GM12878 (cell line): ENCODE measurements at regions not wholly inside any gene's neighbourhood (a gene's known extent, or its start where the extent isn't known, plus 50 kb on each side); places are given as distances from the start of the nearest gene placed in this dataset.

Experiments used
- ATAC-seq: fragments of 200-7000 bp; cut with Tn5 transposase; 3 replicates; pipeline ENCODE4 v1.9.1; 2020; ENCODE audit warnings: mild to moderate bottlenecking, moderate library complexity
- BruUV-seq: library from RNA; stranded (reverse); fragments of 400-500 nt; replicated peaks from 2 replicates; lab custom pipeline; 2021; lab: Mats Ljungman, UMichigan
- CTCF ChIA-PET: fragments of 300-600 bp; sonication (Branson Sonifier 250); formaldehyde crosslinking; extraction: SDS; loops from one replicate; lab custom pipeline; 2021; ENCODE audit warnings: inconsistent platforms; lab: Yijun Ruan, JAX
- POLR2A ChIA-PET: fragments of 350-600 bp; formaldehyde crosslinking; extraction: SDS; loops from one replicate; lab custom pipeline; 2021; ENCODE audit warnings: inconsistent platforms; lab: Charles Lee
- RAD21 ChIA-PET: fragments of 300-600 bp; sonication (Branson Sonifier 250); formaldehyde crosslinking; loops from one replicate; lab custom pipeline; 2023; ENCODE audit warnings: antibody characterized with exemption; ENCODE audit not compliant: unreplicated experiment; lab: Charles Lee
- SMC1A ChIA-PET: fragments of 300-600 bp; sonication (Branson Sonifier 250); formaldehyde crosslinking; loops from one replicate; lab custom pipeline; 2023; ENCODE audit not compliant: unreplicated experiment, uncharacterized antibody; lab: Charles Lee
- DNase-seq: peaks from one replicate; pipeline ENCODE4 v3.0.0-alpha.2; 2011; ENCODE audit warnings: low read depth, low spot score
- FAIRE-seq: peaks from 3 replicates; lab custom pipeline; 2011; peaks lifted over from hg19 to GRCh38; lab: Jason Lieb, UNC
- H2AFZ ChIP-seq: 2 replicates; pipeline ENCODE4 v1.6.0; 2011; ENCODE audit warnings: low read depth, low read length, control low read depth; ENCODE audit not compliant: control insufficient read depth
- H3K27ac ChIP-seq: 2 replicates; pipeline ENCODE4 v1.5.1; 2011; ENCODE audit warnings: control low read depth; ENCODE audit not compliant: control insufficient read depth, insufficient read depth
- H3K27me3 ChIP-seq, 2 experiments: replicated peaks in 1 of 2; 2 replicates each; pipeline versions ENCODE4 v1.6.0 to v1.6.1; 2011; ENCODE audit warnings: low read length in 1 of 2; ENCODE audit not compliant: control insufficient read depth in 2 of 2, insufficient read depth in 2 of 2
- H3K36me3 ChIP-seq, 2 experiments: 2 replicates each; pipeline ENCODE4 v1.5.1; 2011; ENCODE audit warnings: low read length in 1 of 2; ENCODE audit not compliant: control insufficient read depth in 2 of 2, insufficient read depth in 2 of 2
- H3K4me1 ChIP-seq: 2 replicates; pipeline ENCODE4 v1.6.1; 2011; ENCODE audit warnings: mild to moderate bottlenecking, low read length, moderate library complexity, mixed read lengths; ENCODE audit not compliant: control insufficient read depth, insufficient read depth
- H3K4me2 ChIP-seq: 2 replicates; pipeline ENCODE4 v1.6.0; 2011; ENCODE audit warnings: control low read depth; ENCODE audit not compliant: control insufficient read depth, insufficient read depth
- H3K4me3 ChIP-seq: fragments of 200-600 bp; sonication (generic); 2 replicates; pipeline ENCODE4 v1.5.1; 2016
- H3K79me2 ChIP-seq: 2 replicates; pipeline ENCODE4 v1.6.0; 2011; ENCODE audit warnings: low read length; ENCODE audit not compliant: control insufficient read depth, insufficient read depth
- H3K9ac ChIP-seq: 2 replicates; pipeline ENCODE4 v1.8.0; 2011; ENCODE audit warnings: low read length, control low read depth, mixed read lengths; ENCODE audit not compliant: control insufficient read depth, insufficient read depth
- H3K9me3 ChIP-seq: replicated peaks from 3 replicates; pipeline ENCODE4 v1.5.1; 2011; ENCODE audit warnings: mild to moderate bottlenecking, low read length; ENCODE audit not compliant: control insufficient read depth, insufficient read depth
- H4K20me1 ChIP-seq: 2 replicates; pipeline ENCODE4 v1.6.0; 2011; ENCODE audit not compliant: control insufficient read depth, insufficient read depth
- BMI1 ChIP-seq: fragments of 450-650 bp; IDR thresholded peaks from 2 replicates; pipeline ENCODE4 v1.6.1; 2016; ENCODE audit warnings: mild to moderate bottlenecking, moderate library complexity, borderline replicate concordance
- CBX3 ChIP-seq: fragments of 200-600 bp; sonication (generic); IDR thresholded peaks from 2 replicates; pipeline ENCODE4 v1.6.1; 2016; ENCODE audit warnings: low read depth, borderline replicate concordance
- CREB1 ChIP-seq: IDR thresholded peaks from 2 replicates; pipeline ENCODE4 v1.6.1; 2012; ENCODE audit warnings: low read depth, mild to moderate bottlenecking, inconsistent platforms
- HDGF ChIP-seq: fragments of 450-650 bp; IDR thresholded peaks from 2 replicates; pipeline ENCODE4 v1.6.1; 2016; ENCODE audit warnings: antibody characterized with exemption
- MTA3 ChIP-seq: IDR thresholded peaks from 2 replicates; pipeline ENCODE4 v1.6.1; 2012; ENCODE audit warnings: low read length, inconsistent platforms, borderline replicate concordance
- POU2F2 ChIP-seq: IDR thresholded peaks from 3 replicates; pipeline ENCODE4 v1.6.1; 2011; ENCODE audit warnings: low read depth, mild to moderate bottlenecking, low read length, borderline replicate concordance
- RCOR1 ChIP-seq: conservative IDR thresholded peaks from 2 replicates; pipeline ENCODE4 v1.6.1; 2012; ENCODE audit warnings: low read depth, low read length, improper control_type of control experiment
- SMAD1 ChIP-seq: fragments of 450-650 bp; IDR thresholded peaks from 2 replicates; pipeline ENCODE4 v1.6.1; 2018; ENCODE audit warnings: mild to moderate bottlenecking, low read depth; ENCODE audit not compliant: partially characterized antibody
- SRF ChIP-seq, 2 experiments: IDR thresholded peaks; 2 replicates each; pipeline ENCODE4 v1.6.1; 2011; ENCODE audit warnings: low read depth in 2 of 2, low read length in 2 of 2, mild to moderate bottlenecking in 1 of 2, moderate library complexity in 1 of 2
- YY1 ChIP-seq: IDR thresholded peaks from 2 replicates; pipeline ENCODE4 v1.6.1; 2011; ENCODE audit warnings: low read depth, mild to moderate bottlenecking, low read length
- WGBS: methylation state at CpG from one replicate; pipeline ENCODE4 v1.1.6; 2016; ENCODE audit warnings: low lambda C conversion rate; ENCODE audit not compliant: insufficient replicate concordance, insufficient coverage; ENCODE audit errors: missing lambda C conversion rate; 5-methylcytosine and 5-hydroxymethylcytosine counted together
- in situ Hi-C: fragments of 300-500 bp; cut with MboI; formaldehyde crosslinking; loops from 9 replicates; pipeline ENCODE4 v1.14.3; 2018; ENCODE audit warnings: mixed read lengths
- intact Hi-C: fragments of 100-400 bp; cut with micrococcal nuclease; formaldehyde crosslinking; loops from one replicate; pipeline ENCODE4 v1.14.2; 2022; ENCODE audit not compliant: unreplicated experiment
- TF ChIP-seq, protein P1 (sequence below): fragments of 450-650 bp; IDR thresholded peaks from 2 replicates; pipeline ENCODE4 v1.6.1; 2017; ENCODE audit warnings: mild to moderate bottlenecking, moderate library complexity
- TF ChIP-seq, protein P2 (sequence below), 3 experiments: IDR thresholded peaks in 2 of 3; conservative IDR thresholded peaks in 1 of 3; 2 replicates each; pipeline ENCODE4 v1.5.1; 2011; ENCODE audit warnings: low read depth in 3 of 3, low read length in 3 of 3, mild to moderate bottlenecking in 3 of 3, control low read depth in 2 of 3, moderate library complexity in 2 of 3, inconsistent platforms in 1 of 3, mixed read lengths in 1 of 3; ENCODE audit not compliant: control insufficient read depth in 2 of 3, insufficient read depth in 1 of 3; ENCODE audit errors: extremely low read depth in 1 of 3
- TF ChIP-seq, protein P3 (sequence below): fragments of 450-650 bp; IDR thresholded peaks from 2 replicates; pipeline ENCODE4 v1.6.1; 2014; ENCODE audit warnings: mild to moderate bottlenecking

DNA sequence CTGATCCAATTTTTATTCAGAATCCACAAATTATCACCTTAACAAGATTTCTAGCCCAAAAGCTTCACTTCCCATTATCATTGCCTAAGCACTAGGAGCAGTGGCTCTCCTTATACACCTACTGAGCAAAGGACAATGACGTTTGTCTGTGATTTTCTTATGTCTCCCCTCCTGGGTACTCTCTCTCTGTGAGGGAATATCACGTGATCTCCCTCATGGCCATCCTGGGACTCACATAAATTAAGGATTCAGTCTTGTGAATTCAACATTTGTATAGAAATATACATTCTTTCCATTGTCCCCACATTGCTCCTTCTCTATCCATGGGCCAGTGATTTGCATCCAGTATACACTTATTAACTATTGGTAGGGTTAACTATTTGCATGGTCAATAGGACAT lies 476.5 kb downstream of the PLK2 start:
- Histone ChIP-seq H2AFZ (no peak overlapping the region), H3K9ac (no peak overlapping the region), H3K27ac (no peak overlapping the region), H4K20me1 (no peaks in the 10 kb centered on the region), H3K9me3 (no peaks in the 10 kb centered on the region), H3K4me3 (no peak overlapping the region), H3K4me2 (no peak overlapping the region), H3K36me3 (no peaks in the 10 kb centered on the region), H3K27me3 (no peaks in the 10 kb centered on the region), H3K79me2 (no peaks in the 10 kb centered on the region), H3K4me1 (no peaks in the 10 kb centered on the region)
- ATAC-seq: no peak
- POLR2A ChIA-PET: no interaction called here
- RAD21 ChIA-PET: no interaction called here
- TF ChIP-seq BMI1 (no peak), POU2F2 (no peak), SMAD1 (no peak), YY1 (no peak), MTA3 (no peak), SRF (IDR thresholded peaks at IDR 0.05; ENCODE audit: low read depth in 2 of 2, low read length in 2 of 2) (no peak)
- no peak for FAIRE-seq
- CTCF ChIA-PET: no interaction called here
- no peak for DNase-seq
- intact Hi-C loops (no loop called here), in situ Hi-C loops (no loop called here)
- SMC1A ChIA-PET: no interaction called here
- WGBS: 0% methylated on average over 2 of the region's 2 CpGs
- no TSS peak for BruUV-seq

DNA sequence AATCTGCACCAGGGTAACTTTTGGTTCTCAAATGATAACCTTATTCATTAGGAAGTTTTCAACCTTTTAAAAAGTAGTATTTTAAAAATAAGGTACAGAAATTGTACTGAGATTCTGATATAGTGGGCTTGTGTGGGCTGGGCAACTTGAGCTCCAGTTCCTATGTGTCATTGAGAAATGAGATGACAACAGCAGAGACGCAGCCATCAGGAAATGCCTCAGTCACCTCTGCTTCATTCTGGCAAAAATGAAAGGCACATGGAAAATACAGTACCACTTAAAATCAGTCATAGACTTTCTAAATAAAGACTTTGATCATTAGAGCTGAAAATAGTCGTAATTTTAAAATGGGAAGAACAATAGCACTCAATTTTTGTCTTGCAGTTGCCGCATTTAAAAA lies 480.2 kb downstream of the PLK2 start:
- Histone ChIP-seq H3K79me2 (no peaks in the 10 kb centered on the region), H3K27me3 (no peaks in the 10 kb centered on the region), H3K4me1 (no peaks in the 10 kb centered on the region), H3K36me3 (no peaks in the 10 kb centered on the region), H3K4me2 (no peak overlapping the region), H3K4me3 (no peak overlapping the region), H3K27ac (no peak overlapping the region), H3K9me3 (no peaks in the 10 kb centered on the region), H4K20me1 (no peaks in the 10 kb centered on the region), H3K9ac (no peak overlapping the region), H2AFZ (no peak overlapping the region)
- DNase-seq: no peak
- ChIA-PET CTCF (no interaction called here), SMC1A (no interaction called here), POLR2A (no interaction called here), RAD21 (no interaction called here)
- 31% methylated on average over 3 of the region's 3 CpGs for WGBS
- in situ Hi-C loops (no loop called here), intact Hi-C loops (no loop called here)
- FAIRE-seq: no peak
- no peak for ATAC-seq
- no TSS peak for BruUV-seq
- TF ChIP-seq CBX3 (no peak), RCOR1 (no peak), CREB1 (no peak), HDGF (no peak)
- TF ChIP-seq, protein P1, sequence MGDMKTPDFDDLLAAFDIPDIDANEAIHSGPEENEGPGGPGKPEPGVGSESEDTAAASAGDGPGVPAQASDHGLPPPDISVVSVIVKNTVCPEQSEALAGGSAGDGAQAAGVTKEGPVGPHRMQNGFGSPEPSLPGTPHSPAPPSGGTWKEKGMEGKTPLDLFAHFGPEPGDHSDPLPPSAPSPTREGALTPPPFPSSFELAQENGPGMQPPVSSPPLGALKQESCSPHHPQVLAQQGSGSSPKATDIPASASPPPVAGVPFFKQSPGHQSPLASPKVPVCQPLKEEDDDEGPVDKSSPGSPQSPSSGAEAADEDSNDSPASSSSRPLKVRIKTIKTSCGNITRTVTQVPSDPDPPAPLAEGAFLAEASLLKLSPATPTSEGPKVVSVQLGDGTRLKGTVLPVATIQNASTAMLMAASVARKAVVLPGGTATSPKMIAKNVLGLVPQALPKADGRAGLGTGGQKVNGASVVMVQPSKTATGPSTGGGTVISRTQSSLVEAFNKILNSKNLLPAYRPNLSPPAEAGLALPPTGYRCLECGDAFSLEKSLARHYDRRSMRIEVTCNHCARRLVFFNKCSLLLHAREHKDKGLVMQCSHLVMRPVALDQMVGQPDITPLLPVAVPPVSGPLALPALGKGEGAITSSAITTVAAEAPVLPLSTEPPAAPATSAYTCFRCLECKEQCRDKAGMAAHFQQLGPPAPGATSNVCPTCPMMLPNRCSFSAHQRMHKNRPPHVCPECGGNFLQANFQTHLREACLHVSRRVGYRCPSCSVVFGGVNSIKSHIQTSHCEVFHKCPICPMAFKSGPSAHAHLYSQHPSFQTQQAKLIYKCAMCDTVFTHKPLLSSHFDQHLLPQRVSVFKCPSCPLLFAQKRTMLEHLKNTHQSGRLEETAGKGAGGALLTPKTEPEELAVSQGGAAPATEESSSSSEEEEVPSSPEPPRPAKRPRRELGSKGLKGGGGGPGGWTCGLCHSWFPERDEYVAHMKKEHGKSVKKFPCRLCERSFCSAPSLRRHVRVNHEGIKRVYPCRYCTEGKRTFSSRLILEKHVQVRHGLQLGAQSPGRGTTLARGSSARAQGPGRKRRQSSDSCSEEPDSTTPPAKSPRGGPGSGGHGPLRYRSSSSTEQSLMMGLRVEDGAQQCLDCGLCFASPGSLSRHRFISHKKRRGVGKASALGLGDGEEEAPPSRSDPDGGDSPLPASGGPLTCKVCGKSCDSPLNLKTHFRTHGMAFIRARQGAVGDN: no peak
- TF ChIP-seq, protein P2, sequence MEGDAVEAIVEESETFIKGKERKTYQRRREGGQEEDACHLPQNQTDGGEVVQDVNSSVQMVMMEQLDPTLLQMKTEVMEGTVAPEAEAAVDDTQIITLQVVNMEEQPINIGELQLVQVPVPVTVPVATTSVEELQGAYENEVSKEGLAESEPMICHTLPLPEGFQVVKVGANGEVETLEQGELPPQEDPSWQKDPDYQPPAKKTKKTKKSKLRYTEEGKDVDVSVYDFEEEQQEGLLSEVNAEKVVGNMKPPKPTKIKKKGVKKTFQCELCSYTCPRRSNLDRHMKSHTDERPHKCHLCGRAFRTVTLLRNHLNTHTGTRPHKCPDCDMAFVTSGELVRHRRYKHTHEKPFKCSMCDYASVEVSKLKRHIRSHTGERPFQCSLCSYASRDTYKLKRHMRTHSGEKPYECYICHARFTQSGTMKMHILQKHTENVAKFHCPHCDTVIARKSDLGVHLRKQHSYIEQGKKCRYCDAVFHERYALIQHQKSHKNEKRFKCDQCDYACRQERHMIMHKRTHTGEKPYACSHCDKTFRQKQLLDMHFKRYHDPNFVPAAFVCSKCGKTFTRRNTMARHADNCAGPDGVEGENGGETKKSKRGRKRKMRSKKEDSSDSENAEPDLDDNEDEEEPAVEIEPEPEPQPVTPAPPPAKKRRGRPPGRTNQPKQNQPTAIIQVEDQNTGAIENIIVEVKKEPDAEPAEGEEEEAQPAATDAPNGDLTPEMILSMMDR (IDR thresholded peaks at IDR 0.05 in 2 of 3, conservative IDR thresholded peaks at IDR 0.05 in 1 of 3; ENCODE audit: control insufficient read depth in 2 of 3, extremely low read depth in 1 of 3, insufficient read depth in 1 of 3, low read depth in 3 of 3, low read length in 3 of 3): no peak
- TF ChIP-seq, protein P3, sequence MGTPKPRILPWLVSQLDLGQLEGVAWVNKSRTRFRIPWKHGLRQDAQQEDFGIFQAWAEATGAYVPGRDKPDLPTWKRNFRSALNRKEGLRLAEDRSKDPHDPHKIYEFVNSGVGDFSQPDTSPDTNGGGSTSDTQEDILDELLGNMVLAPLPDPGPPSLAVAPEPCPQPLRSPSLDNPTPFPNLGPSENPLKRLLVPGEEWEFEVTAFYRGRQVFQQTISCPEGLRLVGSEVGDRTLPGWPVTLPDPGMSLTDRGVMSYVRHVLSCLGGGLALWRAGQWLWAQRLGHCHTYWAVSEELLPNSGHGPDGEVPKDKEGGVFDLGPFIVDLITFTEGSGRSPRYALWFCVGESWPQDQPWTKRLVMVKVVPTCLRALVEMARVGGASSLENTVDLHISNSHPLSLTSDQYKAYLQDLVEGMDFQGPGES: no peak
